KMS-11 (cell line): ENCODE measurements at regions not wholly inside any gene's neighbourhood (a gene's known extent, or its start where the extent isn't known, plus 50 kb on each side); places are given as distances from the start of the nearest gene placed in this dataset.

Experiments used
- H2AFZ ChIP-seq: fragments of 200-600 bp; sonication (generic); 2 replicates; pipeline ENCODE4 v1.6.1; 2016; ENCODE audit warnings: antibody characterized with exemption, mixed run types, low read depth
- H3K27ac ChIP-seq: fragments of 200-600 bp; sonication (generic); 2 replicates; pipeline ENCODE4 v1.6.1; 2016; ENCODE audit warnings: mild to moderate bottlenecking, mixed run types
- H3K27me3 ChIP-seq: fragments of 200-600 bp; sonication (generic); 2 replicates; pipeline ENCODE4 v1.6.1; 2017; ENCODE audit warnings: mild to moderate bottlenecking, low read depth, mixed run types, moderate library complexity; ENCODE audit not compliant: insufficient read depth
- H3K36me3 ChIP-seq: fragments of 200-600 bp; sonication (generic); 2 replicates; pipeline ENCODE4 v1.6.1; 2017; ENCODE audit warnings: mild to moderate bottlenecking, mixed run types; ENCODE audit not compliant: insufficient read depth
- H3K4me1 ChIP-seq: fragments of 200-600 bp; sonication (generic); 2 replicates; pipeline ENCODE4 v1.6.1; 2016; ENCODE audit warnings: mild to moderate bottlenecking, low read depth, mixed run types; ENCODE audit not compliant: poor library complexity, severe bottlenecking
- H3K4me2 ChIP-seq: fragments of 200-600 bp; sonication (generic); 2 replicates; pipeline ENCODE4 v1.7.0; 2016; ENCODE audit warnings: mild to moderate bottlenecking, mixed run types
- H3K4me3 ChIP-seq: fragments of 200-600 bp; sonication (generic); IDR thresholded peaks from 2 replicates; pipeline ENCODE4 v1.6.1; 2017; ENCODE audit warnings: low read depth, low read length, mixed read lengths; ENCODE audit not compliant: insufficient read depth
- H3K79me2 ChIP-seq: fragments of 200-600 bp; sonication (generic); 2 replicates; pipeline ENCODE4 v1.6.1; 2016; ENCODE audit warnings: low read depth, mixed run types; ENCODE audit not compliant: insufficient read depth
- H3K9ac ChIP-seq: fragments of 200-600 bp; sonication (generic); 2 replicates; pipeline ENCODE4 v1.6.1; 2016; ENCODE audit warnings: mild to moderate bottlenecking, mixed run types
- H4K20me1 ChIP-seq: fragments of 200-600 bp; sonication (generic); 2 replicates; pipeline ENCODE4 v1.6.1; 2016; ENCODE audit warnings: mild to moderate bottlenecking, mixed run types; ENCODE audit not compliant: insufficient read depth
- TF ChIP-seq, protein P1 (sequence below): fragments of 200-600 bp; sonication (generic); conservative IDR thresholded peaks from 2 replicates; pipeline ENCODE4 v1.6.1; 2017; ENCODE audit warnings: low read depth, mild to moderate bottlenecking, antibody characterized with exemption, low read length, moderate library complexity, mixed read lengths

DNA sequence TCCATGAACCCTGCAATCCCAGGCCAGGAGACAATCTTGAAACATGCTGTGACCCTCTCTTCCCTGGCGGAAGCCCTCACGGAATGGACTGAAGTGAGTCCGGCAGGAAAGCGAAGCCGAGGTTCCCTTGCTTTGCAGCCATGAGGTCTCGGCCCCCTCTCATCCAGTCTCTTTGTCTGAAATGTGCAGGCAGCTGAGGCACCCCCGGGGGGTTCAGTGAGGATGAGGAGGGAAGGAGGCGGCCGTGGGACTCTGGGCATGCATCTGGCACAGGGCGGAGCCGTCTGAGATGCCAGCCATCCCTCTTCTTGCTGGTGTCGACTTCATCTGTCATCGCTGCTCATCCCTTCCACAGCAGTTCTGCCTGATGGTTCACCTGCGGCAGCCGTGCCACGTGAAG lies 1485.7 kb downstream of the BRD1 start:
- Histone ChIP-seq H3K9ac (no peak overlapping the region), H3K4me2 (no peak overlapping the region), H3K27me3 (no peaks in the 10 kb centered on the region), H3K27ac (no peak overlapping the region), H3K36me3 (no peaks in the 10 kb centered on the region), H3K4me3 (no peak overlapping the region), H4K20me1 (no peaks in the 10 kb centered on the region), H3K4me1 (no peaks in the 10 kb centered on the region), H3K79me2 (no peaks in the 10 kb centered on the region), H2AFZ (no peak overlapping the region)
- TF ChIP-seq, protein P1, sequence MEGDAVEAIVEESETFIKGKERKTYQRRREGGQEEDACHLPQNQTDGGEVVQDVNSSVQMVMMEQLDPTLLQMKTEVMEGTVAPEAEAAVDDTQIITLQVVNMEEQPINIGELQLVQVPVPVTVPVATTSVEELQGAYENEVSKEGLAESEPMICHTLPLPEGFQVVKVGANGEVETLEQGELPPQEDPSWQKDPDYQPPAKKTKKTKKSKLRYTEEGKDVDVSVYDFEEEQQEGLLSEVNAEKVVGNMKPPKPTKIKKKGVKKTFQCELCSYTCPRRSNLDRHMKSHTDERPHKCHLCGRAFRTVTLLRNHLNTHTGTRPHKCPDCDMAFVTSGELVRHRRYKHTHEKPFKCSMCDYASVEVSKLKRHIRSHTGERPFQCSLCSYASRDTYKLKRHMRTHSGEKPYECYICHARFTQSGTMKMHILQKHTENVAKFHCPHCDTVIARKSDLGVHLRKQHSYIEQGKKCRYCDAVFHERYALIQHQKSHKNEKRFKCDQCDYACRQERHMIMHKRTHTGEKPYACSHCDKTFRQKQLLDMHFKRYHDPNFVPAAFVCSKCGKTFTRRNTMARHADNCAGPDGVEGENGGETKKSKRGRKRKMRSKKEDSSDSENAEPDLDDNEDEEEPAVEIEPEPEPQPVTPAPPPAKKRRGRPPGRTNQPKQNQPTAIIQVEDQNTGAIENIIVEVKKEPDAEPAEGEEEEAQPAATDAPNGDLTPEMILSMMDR, result no peak

DNA sequence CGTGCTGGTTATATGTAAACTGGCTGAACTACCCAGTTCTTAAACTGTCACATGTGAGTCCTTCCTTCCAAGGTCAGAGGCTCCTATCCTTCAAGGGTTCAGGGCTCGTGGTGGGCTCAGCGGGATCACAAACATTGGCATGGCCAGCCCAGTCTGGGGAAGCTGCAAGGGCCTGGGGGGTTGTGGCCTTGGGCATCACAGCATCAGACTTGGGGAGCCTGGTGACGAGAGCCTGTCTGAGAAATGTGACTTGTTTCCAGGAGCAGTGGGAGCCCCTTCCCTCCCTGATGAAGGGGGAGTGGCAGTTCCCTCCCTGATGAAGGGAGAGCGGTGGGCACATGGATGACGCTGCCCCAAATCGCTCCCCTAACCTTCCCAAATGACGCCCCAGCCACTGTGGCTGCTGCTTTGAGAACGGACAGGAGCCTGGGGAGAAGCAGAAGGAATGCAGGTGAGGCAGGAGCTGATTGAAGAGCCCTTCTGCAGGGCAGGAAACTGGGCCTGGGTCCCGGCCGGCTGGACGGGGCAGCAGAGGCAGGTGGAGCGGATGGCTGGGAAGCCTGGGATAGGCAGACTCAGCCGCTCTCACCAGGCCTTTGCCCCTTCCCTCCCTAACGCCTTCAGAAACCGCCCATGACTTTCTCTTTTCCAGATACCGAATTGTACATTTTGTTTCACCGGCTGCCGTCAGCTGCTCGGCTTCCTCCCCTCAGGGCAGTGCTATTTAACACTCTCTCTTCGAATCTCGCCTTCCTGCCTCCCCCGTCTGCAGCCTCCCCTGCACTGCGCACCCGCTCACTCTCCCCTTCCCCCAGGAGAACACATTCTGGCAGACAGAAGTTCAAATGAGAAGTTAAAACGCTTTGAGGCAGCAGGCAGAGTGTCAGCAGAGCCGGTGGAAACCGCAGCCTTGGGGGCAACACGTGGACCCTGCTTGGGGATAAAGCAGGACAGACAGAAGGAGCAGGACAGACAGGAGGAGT lies 1486.7 kb downstream of the BRD1 start:
- no peaks in the 10 kb centered on the region for H3K4me1 ChIP-seq
- no peak overlapping the region for H3K27ac ChIP-seq
- no peak overlapping the region for H2AFZ ChIP-seq
- H3K4me3 ChIP-seq, result no peak overlapping the region
- H3K79me2 ChIP-seq, result no peaks in the 10 kb centered on the region
- H3K36me3 ChIP-seq, result no peaks in the 10 kb centered on the region
- H3K9ac ChIP-seq, result no peak overlapping the region
- H3K27me3 ChIP-seq, result no peaks in the 10 kb centered on the region
- TF ChIP-seq, protein P1, result no peak
- no peak overlapping the region for H3K4me2 ChIP-seq
- no peaks in the 10 kb centered on the region for H4K20me1 ChIP-seq

DNA sequence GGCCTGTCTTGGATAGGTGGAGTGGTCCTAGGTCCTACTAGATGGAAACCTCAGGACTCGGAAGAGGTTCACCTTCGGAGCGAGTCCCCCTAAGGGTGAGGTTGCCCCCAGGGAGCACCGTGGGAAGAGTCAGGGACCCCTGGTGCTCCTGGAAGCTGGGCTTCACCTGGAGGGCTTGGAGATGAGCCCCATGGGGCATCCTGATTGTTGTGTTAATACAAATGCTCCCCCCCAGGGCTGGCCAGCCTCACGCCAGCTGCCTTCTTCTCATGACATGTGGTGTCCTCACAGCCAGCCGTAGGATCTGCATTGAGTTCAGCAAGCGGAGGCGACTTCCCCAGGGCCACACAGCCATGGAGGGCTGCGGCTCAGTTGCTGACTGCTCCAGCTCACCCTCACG lies 1487.5 kb downstream of the BRD1 start:
- Histone ChIP-seq H3K4me1 (no peaks in the 10 kb centered on the region), H3K79me2 (no peaks in the 10 kb centered on the region), H3K4me3 (no peak overlapping the region), H3K27ac (no peak overlapping the region), H3K4me2 (no peak overlapping the region), H4K20me1 (no peaks in the 10 kb centered on the region), H2AFZ (no peak overlapping the region), H3K9ac (no peak overlapping the region), H3K27me3 (no peaks in the 10 kb centered on the region), H3K36me3 (no peaks in the 10 kb centered on the region)
- TF ChIP-seq, protein P1, result no peak

DNA sequence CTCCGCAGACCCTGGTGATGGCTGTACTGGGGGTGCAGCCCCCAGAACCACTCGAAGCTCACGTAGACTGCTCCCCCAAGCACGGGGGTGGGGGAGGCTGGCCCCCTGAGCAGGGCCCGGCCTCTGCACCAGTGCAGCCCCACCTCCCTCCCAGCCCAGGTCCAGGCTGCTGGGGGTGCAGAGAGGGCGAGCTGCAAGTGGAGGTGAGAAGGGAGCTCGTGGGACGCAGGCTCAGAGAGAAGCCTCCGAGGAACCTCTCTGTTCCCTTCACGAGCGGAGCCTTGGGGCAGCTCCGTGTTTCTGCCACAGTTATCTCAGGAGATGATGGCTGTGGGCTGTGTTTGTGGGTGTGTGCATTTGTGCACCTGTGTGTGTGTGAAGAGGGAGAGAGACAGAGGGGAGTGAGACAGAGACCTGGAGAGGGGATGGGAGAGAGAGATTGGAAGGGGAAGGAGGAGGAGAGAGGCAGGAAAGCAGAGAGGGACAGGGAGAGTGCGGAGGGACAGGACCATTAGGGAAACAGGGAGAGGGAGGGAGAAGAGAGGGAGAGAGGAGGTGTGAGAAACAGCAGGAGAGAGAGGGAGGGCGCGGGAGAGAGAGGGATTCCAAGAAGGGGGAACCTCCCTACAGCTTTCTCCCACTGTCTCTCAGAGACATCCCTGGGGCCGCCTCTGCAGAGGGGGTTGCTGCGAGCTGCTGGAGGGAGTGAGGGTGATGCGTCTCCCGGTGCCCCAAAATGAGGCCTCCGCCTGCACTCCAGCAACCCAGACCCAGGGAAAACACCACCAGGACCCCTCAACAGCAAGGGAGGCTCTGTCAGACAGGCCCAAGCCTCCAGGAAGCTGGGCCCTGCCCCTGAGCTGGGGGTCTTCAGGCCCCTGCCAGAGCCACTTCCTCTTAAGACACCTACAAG lies 1488.6 kb downstream of the BRD1 start:
- H3K4me1 ChIP-seq, result no peaks in the 10 kb centered on the region
- H4K20me1 ChIP-seq, result no peaks in the 10 kb centered on the region
- no peak overlapping the region for H3K9ac ChIP-seq
- H3K4me3 ChIP-seq, result no peak overlapping the region
- no peak overlapping the region for H3K27ac ChIP-seq
- H3K79me2 ChIP-seq, result no peaks in the 10 kb centered on the region
- H3K27me3 ChIP-seq, result no peaks in the 10 kb centered on the region
- H3K36me3 ChIP-seq, result no peaks in the 10 kb centered on the region
- TF ChIP-seq, protein P1, result no peak
- no peak overlapping the region for H2AFZ ChIP-seq
- H3K4me2 ChIP-seq, result no peak overlapping the region
